IMR-90 (cell line): ENCODE measurements at regions not wholly inside any gene's neighbourhood (a gene's known extent, or its start where the extent isn't known, plus 50 kb on each side); places are given as distances from the start of the nearest gene placed in this dataset.

ENCODE experiments used
- ATAC-seq: fragments of 200-7000 bp; cut with Tn5 transposase; 2 replicates; pipeline ENCODE4 v1.9.1; 2020; ENCODE audit warnings: low read depth, mild to moderate bottlenecking, moderate library complexity
- BruUV-seq: library from RNA; stranded (reverse); fragments of 400-500 nt; replicated peaks from 2 replicates; lab custom pipeline; 2021; lab: Mats Ljungman, UMichigan
- CTCF ChIA-PET: fragments of 300-600 bp; formaldehyde crosslinking; extraction: SDS; loops from one replicate; lab custom pipeline; 2021; ENCODE audit warnings: antibody characterized with exemption; lab: Yijun Ruan, JAX
- POLR2A ChIA-PET: fragments of 300-600 bp; sonication (Branson Sonifier 250); formaldehyde crosslinking; loops from one replicate; lab custom pipeline; 2022; ENCODE audit warnings: antibody characterized with exemption; ENCODE audit not compliant: unreplicated experiment; lab: Charles Lee
- DNase-seq: peaks from one replicate; pipeline ENCODE4 v3.0.0; 2013
- H2AFZ ChIP-seq: replicated peaks from 2 replicates; pipeline ENCODE3; 2013; ENCODE audit warnings: low read length, mild to moderate bottlenecking; ENCODE audit not compliant: poor library complexity
- H2AK5ac ChIP-seq: 2 replicates; pipeline ENCODE4 v1.6.1; 2013; ENCODE audit warnings: low read depth, low read length, inconsistent platforms
- H2AK9ac ChIP-seq: replicated peaks from 2 replicates; pipeline ENCODE3; 2013; ENCODE audit warnings: mild to moderate bottlenecking, low read depth, low read length, moderate library complexity; ENCODE audit not compliant: poor library complexity
- H2BK120ac ChIP-seq: 2 replicates; pipeline ENCODE4 v1.6.1; 2013; ENCODE audit warnings: low read depth, low read length, inconsistent platforms
- H2BK15ac ChIP-seq: 3 replicates; pipeline ENCODE4 v1.6.1; 2013; ENCODE audit warnings: low read depth, low read length, inconsistent platforms
- H2BK20ac ChIP-seq: 2 replicates; pipeline ENCODE4 v1.6.1; 2013; ENCODE audit warnings: low read depth, mild to moderate bottlenecking, inconsistent platforms, low read length, moderate library complexity
- H2BK5ac ChIP-seq: 2 replicates; pipeline ENCODE4 v1.6.1; 2013; ENCODE audit warnings: mild to moderate bottlenecking, low read depth, low read length, inconsistent platforms; ENCODE audit not compliant: poor library complexity, severe bottlenecking
- H3K14ac ChIP-seq: replicated peaks from 2 replicates; pipeline ENCODE4 v1.6.1; 2013; ENCODE audit warnings: low read depth, low read length, inconsistent platforms
- H3K18ac ChIP-seq: 2 replicates; pipeline ENCODE4 v1.6.1; 2013; ENCODE audit warnings: low read depth, low read length, control low read depth
- H3K23ac ChIP-seq: 2 replicates; pipeline ENCODE4 v1.6.1; 2013; ENCODE audit warnings: low read depth, low read length, inconsistent platforms
- H3K27ac ChIP-seq: 2 replicates; pipeline ENCODE4 v1.5.1; 2013; ENCODE audit warnings: mild to moderate bottlenecking, control low read depth, low read length; ENCODE audit not compliant: insufficient read depth
- H3K27me3 ChIP-seq: 2 replicates; pipeline ENCODE4 v1.6.1; 2013; ENCODE audit warnings: low read length; ENCODE audit not compliant: control insufficient read depth, insufficient read depth
- H3K36me3 ChIP-seq: 2 replicates; pipeline ENCODE4 v1.6.1; 2013; ENCODE audit warnings: low read length, mixed read lengths; ENCODE audit not compliant: control insufficient read depth, insufficient read depth
- H3K4ac ChIP-seq: 2 replicates; pipeline ENCODE4 v1.6.1; 2013; ENCODE audit warnings: low read depth, low read length, inconsistent platforms
- H3K4me1 ChIP-seq: 2 replicates; pipeline ENCODE4 v1.6.1; 2013; ENCODE audit warnings: low read length, mixed read lengths; ENCODE audit not compliant: control insufficient read depth, insufficient read depth
- H3K4me2 ChIP-seq: 2 replicates; pipeline ENCODE4 v1.6.1; 2013; ENCODE audit warnings: low read depth, mild to moderate bottlenecking, control low read depth, low read length, moderate library complexity
- H3K4me3 ChIP-seq: 2 replicates; pipeline ENCODE4 v1.5.1; 2013; ENCODE audit warnings: low read depth, mild to moderate bottlenecking, control low read depth, low read length, moderate library complexity; ENCODE audit not compliant: insufficient read depth
- H3K56ac ChIP-seq: 2 replicates; pipeline ENCODE4 v1.6.1; 2013; ENCODE audit warnings: low read length, inconsistent platforms; ENCODE audit not compliant: insufficient read depth; ENCODE audit errors: extremely low read depth
- H3K79me1 ChIP-seq, 2 experiments: 2 replicates each; pipeline ENCODE4 v1.6.1; 2013; ENCODE audit warnings: low read length in 2 of 2, inconsistent platforms in 1 of 2, low read depth in 1 of 2
- H3K9ac ChIP-seq: 2 replicates; pipeline ENCODE4 v1.6.1; 2013; ENCODE audit warnings: low read depth, low read length, control low read depth
- H3K9me1 ChIP-seq: 2 replicates; pipeline ENCODE4 v1.6.1; 2013; ENCODE audit warnings: low read length, inconsistent platforms; ENCODE audit not compliant: insufficient read depth
- H3K9me3 ChIP-seq: 2 replicates; pipeline ENCODE4 v1.6.1; 2013; ENCODE audit warnings: low read length; ENCODE audit not compliant: control insufficient read depth, insufficient read depth
- H4K20me1 ChIP-seq: 2 replicates; pipeline ENCODE4 v1.6.1; 2013; ENCODE audit warnings: low read length, inconsistent platforms; ENCODE audit not compliant: insufficient read depth
- H4K5ac ChIP-seq: 2 replicates; pipeline ENCODE4 v1.6.1; 2013; ENCODE audit warnings: mild to moderate bottlenecking, low read depth, low read length, control low read depth
- H4K8ac ChIP-seq, 2 experiments: 2 replicates each; pipeline ENCODE4 v1.6.1; 2013; ENCODE audit warnings: low read depth in 2 of 2, low read length in 2 of 2, control low read depth in 1 of 2, inconsistent platforms in 1 of 2
- H4K91ac ChIP-seq: 2 replicates; pipeline ENCODE4 v1.6.1; 2013; ENCODE audit warnings: low read depth, low read length, inconsistent platforms; ENCODE audit not compliant: insufficient read depth
- BHLHE40 ChIP-seq: fragments of 150-350 bp; IDR thresholded peaks from 2 replicates; pipeline ENCODE4 v1.6.1; 2016; ENCODE audit warnings: mild to moderate bottlenecking, low read depth, low read length
- CEBPB ChIP-seq: IDR thresholded peaks from 2 replicates; pipeline ENCODE4 v1.6.1; 2012; ENCODE audit warnings: low read depth, low read length, improper control_type of control experiment
- CHD1 ChIP-seq: IDR thresholded peaks from 2 replicates; pipeline ENCODE4 v1.6.1; 2012; ENCODE audit warnings: low read depth, low read length, improper control_type of control experiment
- FOS ChIP-seq: fragments of 150-350 bp; IDR thresholded peaks from 2 replicates; pipeline ENCODE4 v1.6.1; 2016; ENCODE audit warnings: low read depth, low read length
- MAFK ChIP-seq: IDR thresholded peaks from 2 replicates; pipeline ENCODE4 v1.6.1; 2012; ENCODE audit warnings: low read depth, low read length, improper control_type of control experiment
- MAZ ChIP-seq: IDR thresholded peaks from 2 replicates; pipeline ENCODE4 v1.6.1; 2012; ENCODE audit warnings: low read depth, mild to moderate bottlenecking, low read length, improper control_type of control experiment, moderate library complexity, borderline replicate concordance
- MXI1 ChIP-seq: IDR thresholded peaks from 2 replicates; pipeline ENCODE4 v1.6.1; 2012; ENCODE audit warnings: low read depth, mild to moderate bottlenecking, low read length, moderate library complexity, borderline replicate concordance
- NFE2L2 ChIP-seq: fragments of 150-350 bp; IDR thresholded peaks from 2 replicates; pipeline ENCODE4 v1.6.1; 2016; ENCODE audit warnings: low read depth, mild to moderate bottlenecking, low read length
- RAD21 ChIP-seq: IDR thresholded peaks from 2 replicates; pipeline ENCODE4 v1.6.1; 2012; ENCODE audit warnings: low read length, improper control_type of control experiment
- RCOR1 ChIP-seq: IDR thresholded peaks from 2 replicates; pipeline ENCODE4 v1.6.1; 2012; ENCODE audit warnings: mild to moderate bottlenecking, low read length, improper control_type of control experiment; ENCODE audit not compliant: insufficient replicate concordance
- RFX5 ChIP-seq: IDR thresholded peaks from 2 replicates; pipeline ENCODE4 v1.8.0; 2012; ENCODE audit warnings: low read depth, mild to moderate bottlenecking, low read length, moderate library complexity
- SMC3 ChIP-seq: fragments of 150-350 bp; IDR thresholded peaks from 2 replicates; pipeline ENCODE4 v1.6.1; 2016; ENCODE audit warnings: low read depth, mild to moderate bottlenecking, antibody characterized with exemption, low read length, moderate library complexity
- dilution Hi-C: fragments of 300-500 bp; cut with HindIII; formaldehyde crosslinking; loops from one replicate; pipeline ENCODE4 v1.14.3; 2018; ENCODE audit warnings: low sequenced_read_pairs; ENCODE audit not compliant: unreplicated experiment
- in situ Hi-C: fragments of 300-500 bp; cut with MboI; formaldehyde crosslinking; loops from 3 replicates; pipeline ENCODE4 v1.14.3; 2019; ENCODE audit warnings: low sequenced_read_pairs, inconsistent platforms, mixed read lengths
- intact Hi-C: fragments of 100-400 bp; cut with micrococcal nuclease; formaldehyde crosslinking; loops from 2 replicates; pipeline ENCODE4 v1.10.0; 2022
- TF ChIP-seq, protein P1 (sequence below): fragments of 150-350 bp; IDR thresholded peaks from 2 replicates; pipeline ENCODE4 v1.6.1; 2016; ENCODE audit warnings: low read depth, mild to moderate bottlenecking, low read length, moderate library complexity, borderline replicate concordance
- TF ChIP-seq, protein P2 (sequence below): fragments of 150-350 bp; IDR thresholded peaks from 2 replicates; pipeline ENCODE4 v1.6.1; 2017; ENCODE audit warnings: mild to moderate bottlenecking, antibody characterized with exemption, low read length, low read depth

DNA sequence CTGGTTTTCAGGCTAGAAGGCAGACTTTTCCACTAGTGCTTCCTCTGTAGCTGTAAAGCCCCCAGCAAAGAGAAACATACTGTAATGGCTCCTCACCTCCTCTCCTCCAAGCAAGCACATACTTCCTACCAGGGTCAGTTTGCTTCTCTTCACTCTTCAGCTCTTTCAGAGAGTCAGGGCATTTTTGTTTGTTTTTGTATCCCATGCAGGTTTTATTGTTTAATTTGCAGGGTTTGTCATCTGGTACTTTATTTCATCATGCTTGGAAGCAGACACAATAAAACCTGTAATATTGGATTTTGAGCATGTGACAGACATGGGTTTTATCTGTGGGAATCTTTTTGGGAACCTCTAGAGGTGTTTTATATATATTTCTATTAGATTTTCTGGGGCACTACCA lies 753.3 kb upstream of the ROBO1 start:
- H3K14ac ChIP-seq, result no peak overlapping the region
- no peaks in the 10 kb centered on the region for H3K9me1 ChIP-seq
- H3K23ac ChIP-seq, result no peak overlapping the region
- no peak overlapping the region for H3K27ac ChIP-seq
- H3K79me1 ChIP-seq, result no peaks in the 10 kb centered on the region
- H3K27me3 ChIP-seq, result no peaks in the 10 kb centered on the region
- no peaks in the 10 kb centered on the region for H4K20me1 ChIP-seq
- no peak for TF ChIP-seq NFE2L2
- no peak for TF ChIP-seq RFX5
- no peak for TF ChIP-seq BHLHE40
- no peak for TF ChIP-seq FOS
- TF ChIP-seq RAD21, result no peak
- TF ChIP-seq CEBPB, result no peak
- TF ChIP-seq MAZ, result no peak
- no peak for TF ChIP-seq RCOR1
- TF ChIP-seq, protein P1, sequence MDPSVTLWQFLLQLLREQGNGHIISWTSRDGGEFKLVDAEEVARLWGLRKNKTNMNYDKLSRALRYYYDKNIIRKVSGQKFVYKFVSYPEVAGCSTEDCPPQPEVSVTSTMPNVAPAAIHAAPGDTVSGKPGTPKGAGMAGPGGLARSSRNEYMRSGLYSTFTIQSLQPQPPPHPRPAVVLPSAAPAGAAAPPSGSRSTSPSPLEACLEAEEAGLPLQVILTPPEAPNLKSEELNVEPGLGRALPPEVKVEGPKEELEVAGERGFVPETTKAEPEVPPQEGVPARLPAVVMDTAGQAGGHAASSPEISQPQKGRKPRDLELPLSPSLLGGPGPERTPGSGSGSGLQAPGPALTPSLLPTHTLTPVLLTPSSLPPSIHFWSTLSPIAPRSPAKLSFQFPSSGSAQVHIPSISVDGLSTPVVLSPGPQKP, result no peak
- TF ChIP-seq SMC3, result no peak
- TF ChIP-seq MAFK, result no peak
- TF ChIP-seq, protein P2, sequence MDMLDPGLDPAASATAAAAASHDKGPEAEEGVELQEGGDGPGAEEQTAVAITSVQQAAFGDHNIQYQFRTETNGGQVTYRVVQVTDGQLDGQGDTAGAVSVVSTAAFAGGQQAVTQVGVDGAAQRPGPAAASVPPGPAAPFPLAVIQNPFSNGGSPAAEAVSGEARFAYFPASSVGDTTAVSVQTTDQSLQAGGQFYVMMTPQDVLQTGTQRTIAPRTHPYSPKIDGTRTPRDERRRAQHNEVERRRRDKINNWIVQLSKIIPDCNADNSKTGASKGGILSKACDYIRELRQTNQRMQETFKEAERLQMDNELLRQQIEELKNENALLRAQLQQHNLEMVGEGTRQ, result no peak
- no peak for TF ChIP-seq CHD1
- TF ChIP-seq MXI1, result no peak
- BruUV-seq, result no TSS peak
- intact Hi-C loops, result no loop called here
- H2BK120ac ChIP-seq, result no peak overlapping the region
- no peak overlapping the region for H2BK5ac ChIP-seq
- CTCF ChIA-PET, result no interaction called here
- no peak overlapping the region for H2AFZ ChIP-seq
- no peak overlapping the region for H4K91ac ChIP-seq
- H2BK15ac ChIP-seq, result no peak overlapping the region
- H3K9me3 ChIP-seq, result 0 out of 2 replicates have a peak, but pooled peaks cover 4% of the 10 kb centered on the region
- no peak overlapping the region for H3K18ac ChIP-seq
- dilution Hi-C loops, result no loop called here
- H3K56ac ChIP-seq, result no peak overlapping the region
- ATAC-seq (no peak), DNase-seq (no peak)
- no peak overlapping the region for H3K9ac ChIP-seq
- H2BK20ac ChIP-seq, result no peak overlapping the region
- no peaks in the 10 kb centered on the region for H3K36me3 ChIP-seq
- in situ Hi-C loops, result no loop called here
- H3K4me2 ChIP-seq, result no peak overlapping the region
- no peak overlapping the region for H3K4ac ChIP-seq
- no peak overlapping the region for H2AK9ac ChIP-seq
- POLR2A ChIA-PET, result no interaction called here
- no peak overlapping the region for H2AK5ac ChIP-seq
- H3K4me3 ChIP-seq, result no peak overlapping the region
- no peak overlapping the region for H4K5ac ChIP-seq
- no peak overlapping the region for H4K8ac ChIP-seq
- H3K4me1 ChIP-seq, result no peaks in the 10 kb centered on the region
